IMR-90 (cell line): ENCODE measurements at regions not wholly inside any gene's neighbourhood (a gene's known extent, or its start where the extent isn't known, plus 50 kb on each side); places are given as distances from the start of the nearest gene placed in this dataset.

Experiments
- ATAC-seq: fragments of 200-7000 bp; cut with Tn5 transposase; 2 replicates; pipeline ENCODE4 v1.9.1; 2020; ENCODE audit warnings: low read depth, mild to moderate bottlenecking, moderate library complexity
- BruUV-seq: library from RNA; stranded (reverse); fragments of 400-500 nt; replicated peaks from 2 replicates; lab custom pipeline; 2021; lab: Mats Ljungman, UMichigan
- CTCF ChIA-PET: fragments of 300-600 bp; formaldehyde crosslinking; extraction: SDS; loops from one replicate; lab custom pipeline; 2021; ENCODE audit warnings: antibody characterized with exemption; lab: Yijun Ruan, JAX
- POLR2A ChIA-PET: fragments of 300-600 bp; sonication (Branson Sonifier 250); formaldehyde crosslinking; loops from one replicate; lab custom pipeline; 2022; ENCODE audit warnings: antibody characterized with exemption; ENCODE audit not compliant: unreplicated experiment; lab: Charles Lee
- DNase-seq: peaks from one replicate; pipeline ENCODE4 v3.0.0; 2013
- H2AFZ ChIP-seq: replicated peaks from 2 replicates; pipeline ENCODE3; 2013; ENCODE audit warnings: low read length, mild to moderate bottlenecking; ENCODE audit not compliant: poor library complexity
- H2AK5ac ChIP-seq: 2 replicates; pipeline ENCODE4 v1.6.1; 2013; ENCODE audit warnings: low read depth, low read length, inconsistent platforms
- H2AK9ac ChIP-seq: replicated peaks from 2 replicates; pipeline ENCODE3; 2013; ENCODE audit warnings: mild to moderate bottlenecking, low read depth, low read length, moderate library complexity; ENCODE audit not compliant: poor library complexity
- H2BK120ac ChIP-seq: 2 replicates; pipeline ENCODE4 v1.6.1; 2013; ENCODE audit warnings: low read depth, low read length, inconsistent platforms
- H2BK15ac ChIP-seq: 3 replicates; pipeline ENCODE4 v1.6.1; 2013; ENCODE audit warnings: low read depth, low read length, inconsistent platforms
- H2BK20ac ChIP-seq: 2 replicates; pipeline ENCODE4 v1.6.1; 2013; ENCODE audit warnings: low read depth, mild to moderate bottlenecking, inconsistent platforms, low read length, moderate library complexity
- H2BK5ac ChIP-seq: 2 replicates; pipeline ENCODE4 v1.6.1; 2013; ENCODE audit warnings: mild to moderate bottlenecking, low read depth, low read length, inconsistent platforms; ENCODE audit not compliant: poor library complexity, severe bottlenecking
- H3K14ac ChIP-seq: replicated peaks from 2 replicates; pipeline ENCODE4 v1.6.1; 2013; ENCODE audit warnings: low read depth, low read length, inconsistent platforms
- H3K18ac ChIP-seq: 2 replicates; pipeline ENCODE4 v1.6.1; 2013; ENCODE audit warnings: low read depth, low read length, control low read depth
- H3K23ac ChIP-seq: 2 replicates; pipeline ENCODE4 v1.6.1; 2013; ENCODE audit warnings: low read depth, low read length, inconsistent platforms
- H3K27ac ChIP-seq: 2 replicates; pipeline ENCODE4 v1.5.1; 2013; ENCODE audit warnings: mild to moderate bottlenecking, control low read depth, low read length; ENCODE audit not compliant: insufficient read depth
- H3K27me3 ChIP-seq: 2 replicates; pipeline ENCODE4 v1.6.1; 2013; ENCODE audit warnings: low read length; ENCODE audit not compliant: control insufficient read depth, insufficient read depth
- H3K36me3 ChIP-seq: 2 replicates; pipeline ENCODE4 v1.6.1; 2013; ENCODE audit warnings: low read length, mixed read lengths; ENCODE audit not compliant: control insufficient read depth, insufficient read depth
- H3K4ac ChIP-seq: 2 replicates; pipeline ENCODE4 v1.6.1; 2013; ENCODE audit warnings: low read depth, low read length, inconsistent platforms
- H3K4me1 ChIP-seq: 2 replicates; pipeline ENCODE4 v1.6.1; 2013; ENCODE audit warnings: low read length, mixed read lengths; ENCODE audit not compliant: control insufficient read depth, insufficient read depth
- H3K4me2 ChIP-seq: 2 replicates; pipeline ENCODE4 v1.6.1; 2013; ENCODE audit warnings: low read depth, mild to moderate bottlenecking, control low read depth, low read length, moderate library complexity
- H3K4me3 ChIP-seq: 2 replicates; pipeline ENCODE4 v1.5.1; 2013; ENCODE audit warnings: low read depth, mild to moderate bottlenecking, control low read depth, low read length, moderate library complexity; ENCODE audit not compliant: insufficient read depth
- H3K56ac ChIP-seq: 2 replicates; pipeline ENCODE4 v1.6.1; 2013; ENCODE audit warnings: low read length, inconsistent platforms; ENCODE audit not compliant: insufficient read depth; ENCODE audit errors: extremely low read depth
- H3K79me1 ChIP-seq, 2 experiments: 2 replicates each; pipeline ENCODE4 v1.6.1; 2013; ENCODE audit warnings: low read length in 2 of 2, inconsistent platforms in 1 of 2, low read depth in 1 of 2
- H3K9ac ChIP-seq: 2 replicates; pipeline ENCODE4 v1.6.1; 2013; ENCODE audit warnings: low read depth, low read length, control low read depth
- H3K9me1 ChIP-seq: 2 replicates; pipeline ENCODE4 v1.6.1; 2013; ENCODE audit warnings: low read length, inconsistent platforms; ENCODE audit not compliant: insufficient read depth
- H3K9me3 ChIP-seq: 2 replicates; pipeline ENCODE4 v1.6.1; 2013; ENCODE audit warnings: low read length; ENCODE audit not compliant: control insufficient read depth, insufficient read depth
- H4K20me1 ChIP-seq: 2 replicates; pipeline ENCODE4 v1.6.1; 2013; ENCODE audit warnings: low read length, inconsistent platforms; ENCODE audit not compliant: insufficient read depth
- H4K5ac ChIP-seq: 2 replicates; pipeline ENCODE4 v1.6.1; 2013; ENCODE audit warnings: mild to moderate bottlenecking, low read depth, low read length, control low read depth
- H4K8ac ChIP-seq, 2 experiments: 2 replicates each; pipeline ENCODE4 v1.6.1; 2013; ENCODE audit warnings: low read depth in 2 of 2, low read length in 2 of 2, control low read depth in 1 of 2, inconsistent platforms in 1 of 2
- H4K91ac ChIP-seq: 2 replicates; pipeline ENCODE4 v1.6.1; 2013; ENCODE audit warnings: low read depth, low read length, inconsistent platforms; ENCODE audit not compliant: insufficient read depth
- CEBPB ChIP-seq: IDR thresholded peaks from 2 replicates; pipeline ENCODE4 v1.6.1; 2012; ENCODE audit warnings: low read depth, low read length, improper control_type of control experiment
- CHD1 ChIP-seq: IDR thresholded peaks from 2 replicates; pipeline ENCODE4 v1.6.1; 2012; ENCODE audit warnings: low read depth, low read length, improper control_type of control experiment
- RAD21 ChIP-seq: IDR thresholded peaks from 2 replicates; pipeline ENCODE4 v1.6.1; 2012; ENCODE audit warnings: low read length, improper control_type of control experiment
- SMC3 ChIP-seq: fragments of 150-350 bp; IDR thresholded peaks from 2 replicates; pipeline ENCODE4 v1.6.1; 2016; ENCODE audit warnings: low read depth, mild to moderate bottlenecking, antibody characterized with exemption, low read length, moderate library complexity
- WGBS, 2 experiments: methylation state at CpG; one replicate each; pipeline versions ENCODE4 v1.1.5 to v1.1.7; 2013; ENCODE audit warnings: missing lambda C conversion rate in 2 of 2; ENCODE audit not compliant: insufficient read length in 1 of 2; ENCODE audit errors: extremely low coverage in 2 of 2; 5-methylcytosine and 5-hydroxymethylcytosine counted together
- dilution Hi-C: fragments of 300-500 bp; cut with HindIII; formaldehyde crosslinking; loops from one replicate; pipeline ENCODE4 v1.14.3; 2018; ENCODE audit warnings: low sequenced_read_pairs; ENCODE audit not compliant: unreplicated experiment
- in situ Hi-C: fragments of 300-500 bp; cut with MboI; formaldehyde crosslinking; loops from 3 replicates; pipeline ENCODE4 v1.14.3; 2019; ENCODE audit warnings: low sequenced_read_pairs, inconsistent platforms, mixed read lengths
- intact Hi-C: fragments of 100-400 bp; cut with micrococcal nuclease; formaldehyde crosslinking; loops from 2 replicates; pipeline ENCODE4 v1.10.0; 2022

- no peak overlapping the region for H4K91ac ChIP-seq
- H3K14ac ChIP-seq, result no peak overlapping the region
- H4K5ac ChIP-seq, result no peak overlapping the region
- H2BK5ac ChIP-seq, result no peak overlapping the region
- no peak overlapping the region for H2AK9ac ChIP-seq
- H3K23ac ChIP-seq, result no peak overlapping the region
- H4K20me1 ChIP-seq, result no peaks in the 10 kb centered on the region
- TF ChIP-seq CEBPB (no peak), CHD1 (no peak), SMC3 (no peak), RAD21 (no peak)
- no peak overlapping the region for H2BK15ac ChIP-seq
- H3K9me3 ChIP-seq, result no peaks in the 10 kb centered on the region
- WGBS, 2 experiments, result 60% methylated on average over 6 of the region's 7 CpGs; no CpG with 5 or more reads in 1 of the 2 experiments
- H3K56ac ChIP-seq, result no peak overlapping the region
- DNase-seq (no peak), ATAC-seq (no peak)
- in situ Hi-C loops, result no loop called here
- no peaks in the 10 kb centered on the region for H3K9me1 ChIP-seq
- H2AFZ ChIP-seq, result no peak overlapping the region
- no peak overlapping the region for H2BK20ac ChIP-seq
- H3K36me3 ChIP-seq, result no peaks in the 10 kb centered on the region
- BruUV-seq, result no TSS peak
- H3K79me1 ChIP-seq, result no peaks in the 10 kb centered on the region
- H3K4me1 ChIP-seq, result no peaks in the 10 kb centered on the region
- ChIA-PET POLR2A (no interaction called here), CTCF (interaction anchor here (1.0 kb wide), 1 partner anchor 29 kb away, joined by 3 read pairs; no protein-coding TSS in a partner anchor)
- H2AK5ac ChIP-seq, result no peak overlapping the region
- H2BK120ac ChIP-seq, result no peak overlapping the region
- H3K4me2 ChIP-seq, result no peak overlapping the region
- no peak overlapping the region for H3K18ac ChIP-seq
- no peak overlapping the region for H3K9ac ChIP-seq
- H3K27ac ChIP-seq, result no peak overlapping the region
- intact Hi-C loops, result no loop called here
- H4K8ac ChIP-seq, result no peak overlapping the region
- H3K27me3 ChIP-seq, result peaks cover 4% of the 10 kb centered on the region; the same call in 1 of the 2 replicates
- H3K4me3 ChIP-seq, result no peak overlapping the region
- dilution Hi-C loops, result no loop called here
- H3K4ac ChIP-seq, result no peak overlapping the region
Measured at GRCh38 chr5:108670591-108671289, 77.0 kb upstream of the FER start.
